IMR-90 (cell line): ENCODE measurements at regions not wholly inside any gene's neighbourhood (a gene's known extent, or its start where the extent isn't known, plus 50 kb on each side); places are given as distances from the start of the nearest gene placed in this dataset.

Source experiments
- ATAC-seq: fragments of 200-7000 bp; cut with Tn5 transposase; 2 replicates; pipeline ENCODE4 v1.9.1; 2020; ENCODE audit warnings: low read depth, mild to moderate bottlenecking, moderate library complexity
- BruUV-seq: library from RNA; stranded (reverse); fragments of 400-500 nt; replicated peaks from 2 replicates; lab custom pipeline; 2021; lab: Mats Ljungman, UMichigan
- CTCF ChIA-PET: fragments of 300-600 bp; formaldehyde crosslinking; extraction: SDS; loops from one replicate; lab custom pipeline; 2021; ENCODE audit warnings: antibody characterized with exemption; lab: Yijun Ruan, JAX
- POLR2A ChIA-PET: fragments of 300-600 bp; sonication (Branson Sonifier 250); formaldehyde crosslinking; loops from one replicate; lab custom pipeline; 2022; ENCODE audit warnings: antibody characterized with exemption; ENCODE audit not compliant: unreplicated experiment; lab: Charles Lee
- DNase-seq: peaks from one replicate; pipeline ENCODE4 v3.0.0; 2013
- H2AFZ ChIP-seq: replicated peaks from 2 replicates; pipeline ENCODE3; 2013; ENCODE audit warnings: low read length, mild to moderate bottlenecking; ENCODE audit not compliant: poor library complexity
- H2AK5ac ChIP-seq: 2 replicates; pipeline ENCODE4 v1.6.1; 2013; ENCODE audit warnings: low read depth, low read length, inconsistent platforms
- H2AK9ac ChIP-seq: replicated peaks from 2 replicates; pipeline ENCODE3; 2013; ENCODE audit warnings: mild to moderate bottlenecking, low read depth, low read length, moderate library complexity; ENCODE audit not compliant: poor library complexity
- H2BK120ac ChIP-seq: 2 replicates; pipeline ENCODE4 v1.6.1; 2013; ENCODE audit warnings: low read depth, low read length, inconsistent platforms
- H2BK15ac ChIP-seq: 3 replicates; pipeline ENCODE4 v1.6.1; 2013; ENCODE audit warnings: low read depth, low read length, inconsistent platforms
- H2BK20ac ChIP-seq: 2 replicates; pipeline ENCODE4 v1.6.1; 2013; ENCODE audit warnings: low read depth, mild to moderate bottlenecking, inconsistent platforms, low read length, moderate library complexity
- H2BK5ac ChIP-seq: 2 replicates; pipeline ENCODE4 v1.6.1; 2013; ENCODE audit warnings: mild to moderate bottlenecking, low read depth, low read length, inconsistent platforms; ENCODE audit not compliant: poor library complexity, severe bottlenecking
- H3K14ac ChIP-seq: replicated peaks from 2 replicates; pipeline ENCODE4 v1.6.1; 2013; ENCODE audit warnings: low read depth, low read length, inconsistent platforms
- H3K18ac ChIP-seq: 2 replicates; pipeline ENCODE4 v1.6.1; 2013; ENCODE audit warnings: low read depth, low read length, control low read depth
- H3K23ac ChIP-seq: 2 replicates; pipeline ENCODE4 v1.6.1; 2013; ENCODE audit warnings: low read depth, low read length, inconsistent platforms
- H3K27ac ChIP-seq: 2 replicates; pipeline ENCODE4 v1.5.1; 2013; ENCODE audit warnings: mild to moderate bottlenecking, control low read depth, low read length; ENCODE audit not compliant: insufficient read depth
- H3K27me3 ChIP-seq: 2 replicates; pipeline ENCODE4 v1.6.1; 2013; ENCODE audit warnings: low read length; ENCODE audit not compliant: control insufficient read depth, insufficient read depth
- H3K36me3 ChIP-seq: 2 replicates; pipeline ENCODE4 v1.6.1; 2013; ENCODE audit warnings: low read length, mixed read lengths; ENCODE audit not compliant: control insufficient read depth, insufficient read depth
- H3K4ac ChIP-seq: 2 replicates; pipeline ENCODE4 v1.6.1; 2013; ENCODE audit warnings: low read depth, low read length, inconsistent platforms
- H3K4me1 ChIP-seq: 2 replicates; pipeline ENCODE4 v1.6.1; 2013; ENCODE audit warnings: low read length, mixed read lengths; ENCODE audit not compliant: control insufficient read depth, insufficient read depth
- H3K4me2 ChIP-seq: 2 replicates; pipeline ENCODE4 v1.6.1; 2013; ENCODE audit warnings: low read depth, mild to moderate bottlenecking, control low read depth, low read length, moderate library complexity
- H3K4me3 ChIP-seq: 2 replicates; pipeline ENCODE4 v1.5.1; 2013; ENCODE audit warnings: low read depth, mild to moderate bottlenecking, control low read depth, low read length, moderate library complexity; ENCODE audit not compliant: insufficient read depth
- H3K56ac ChIP-seq: 2 replicates; pipeline ENCODE4 v1.6.1; 2013; ENCODE audit warnings: low read length, inconsistent platforms; ENCODE audit not compliant: insufficient read depth; ENCODE audit errors: extremely low read depth
- H3K79me1 ChIP-seq, 2 experiments: 2 replicates each; pipeline ENCODE4 v1.6.1; 2013; ENCODE audit warnings: low read length in 2 of 2, inconsistent platforms in 1 of 2, low read depth in 1 of 2
- H3K9ac ChIP-seq: 2 replicates; pipeline ENCODE4 v1.6.1; 2013; ENCODE audit warnings: low read depth, low read length, control low read depth
- H3K9me1 ChIP-seq: 2 replicates; pipeline ENCODE4 v1.6.1; 2013; ENCODE audit warnings: low read length, inconsistent platforms; ENCODE audit not compliant: insufficient read depth
- H3K9me3 ChIP-seq: 2 replicates; pipeline ENCODE4 v1.6.1; 2013; ENCODE audit warnings: low read length; ENCODE audit not compliant: control insufficient read depth, insufficient read depth
- H4K20me1 ChIP-seq: 2 replicates; pipeline ENCODE4 v1.6.1; 2013; ENCODE audit warnings: low read length, inconsistent platforms; ENCODE audit not compliant: insufficient read depth
- H4K5ac ChIP-seq: 2 replicates; pipeline ENCODE4 v1.6.1; 2013; ENCODE audit warnings: mild to moderate bottlenecking, low read depth, low read length, control low read depth
- H4K8ac ChIP-seq, 2 experiments: 2 replicates each; pipeline ENCODE4 v1.6.1; 2013; ENCODE audit warnings: low read depth in 2 of 2, low read length in 2 of 2, control low read depth in 1 of 2, inconsistent platforms in 1 of 2
- H4K91ac ChIP-seq: 2 replicates; pipeline ENCODE4 v1.6.1; 2013; ENCODE audit warnings: low read depth, low read length, inconsistent platforms; ENCODE audit not compliant: insufficient read depth
- CEBPB ChIP-seq: IDR thresholded peaks from 2 replicates; pipeline ENCODE4 v1.6.1; 2012; ENCODE audit warnings: low read depth, low read length, improper control_type of control experiment
- CHD1 ChIP-seq: IDR thresholded peaks from 2 replicates; pipeline ENCODE4 v1.6.1; 2012; ENCODE audit warnings: low read depth, low read length, improper control_type of control experiment
- POLR2A ChIP-seq: IDR thresholded peaks from 2 replicates; pipeline ENCODE4 v1.6.1; 2012; ENCODE audit warnings: mild to moderate bottlenecking, low read depth, low read length
- RCOR1 ChIP-seq: IDR thresholded peaks from 2 replicates; pipeline ENCODE4 v1.6.1; 2012; ENCODE audit warnings: mild to moderate bottlenecking, low read length, improper control_type of control experiment; ENCODE audit not compliant: insufficient replicate concordance
- WGBS, 2 experiments: methylation state at CpG; one replicate each; pipeline versions ENCODE4 v1.1.5 to v1.1.7; 2013; ENCODE audit warnings: missing lambda C conversion rate in 2 of 2; ENCODE audit not compliant: insufficient read length in 1 of 2; ENCODE audit errors: extremely low coverage in 2 of 2; 5-methylcytosine and 5-hydroxymethylcytosine counted together
- dilution Hi-C: fragments of 300-500 bp; cut with HindIII; formaldehyde crosslinking; loops from one replicate; pipeline ENCODE4 v1.14.3; 2018; ENCODE audit warnings: low sequenced_read_pairs; ENCODE audit not compliant: unreplicated experiment
- in situ Hi-C: fragments of 300-500 bp; cut with MboI; formaldehyde crosslinking; loops from 3 replicates; pipeline ENCODE4 v1.14.3; 2019; ENCODE audit warnings: low sequenced_read_pairs, inconsistent platforms, mixed read lengths
- intact Hi-C: fragments of 100-400 bp; cut with micrococcal nuclease; formaldehyde crosslinking; loops from 2 replicates; pipeline ENCODE4 v1.10.0; 2022
- TF ChIP-seq, protein P1 (sequence below): conservative IDR thresholded peaks from 2 replicates; pipeline ENCODE4 v1.5.1; 2012; ENCODE audit warnings: mild to moderate bottlenecking, low read depth, low read length, improper control_type of control experiment
- TF ChIP-seq, protein P2 (sequence below): fragments of 150-350 bp; IDR thresholded peaks from 2 replicates; pipeline ENCODE4 v1.6.1; 2017; ENCODE audit warnings: mild to moderate bottlenecking, antibody characterized with exemption, low read length, low read depth

GRCh38 chr15:62740141-62741004, 302.2 kb upstream of the TPM1 start:
- BruUV-seq: no TSS peak
- H2BK20ac ChIP-seq: peak overlapping the region; percentile 52
- ATAC-seq: peak; percentile 24; the same call in 1 of the 2 replicates
- no peaks in the 10 kb centered on the region for H4K20me1 ChIP-seq
- H3K36me3 ChIP-seq: peaks cover 14% of the 10 kb centered on the region
- no peak overlapping the region for H3K9ac ChIP-seq
- peak overlapping the region; percentile 20; the same call in 1 of the 2 replicates for H2AK5ac ChIP-seq
- peaks cover 15% of the 10 kb centered on the region for H3K4me1 ChIP-seq
- no peak overlapping the region for H3K4me3 ChIP-seq
- TF ChIP-seq, protein P1, sequence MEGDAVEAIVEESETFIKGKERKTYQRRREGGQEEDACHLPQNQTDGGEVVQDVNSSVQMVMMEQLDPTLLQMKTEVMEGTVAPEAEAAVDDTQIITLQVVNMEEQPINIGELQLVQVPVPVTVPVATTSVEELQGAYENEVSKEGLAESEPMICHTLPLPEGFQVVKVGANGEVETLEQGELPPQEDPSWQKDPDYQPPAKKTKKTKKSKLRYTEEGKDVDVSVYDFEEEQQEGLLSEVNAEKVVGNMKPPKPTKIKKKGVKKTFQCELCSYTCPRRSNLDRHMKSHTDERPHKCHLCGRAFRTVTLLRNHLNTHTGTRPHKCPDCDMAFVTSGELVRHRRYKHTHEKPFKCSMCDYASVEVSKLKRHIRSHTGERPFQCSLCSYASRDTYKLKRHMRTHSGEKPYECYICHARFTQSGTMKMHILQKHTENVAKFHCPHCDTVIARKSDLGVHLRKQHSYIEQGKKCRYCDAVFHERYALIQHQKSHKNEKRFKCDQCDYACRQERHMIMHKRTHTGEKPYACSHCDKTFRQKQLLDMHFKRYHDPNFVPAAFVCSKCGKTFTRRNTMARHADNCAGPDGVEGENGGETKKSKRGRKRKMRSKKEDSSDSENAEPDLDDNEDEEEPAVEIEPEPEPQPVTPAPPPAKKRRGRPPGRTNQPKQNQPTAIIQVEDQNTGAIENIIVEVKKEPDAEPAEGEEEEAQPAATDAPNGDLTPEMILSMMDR: no peak
- TF ChIP-seq POLR2A: no peak
- TF ChIP-seq RCOR1: no peak
- TF ChIP-seq, protein P2, sequence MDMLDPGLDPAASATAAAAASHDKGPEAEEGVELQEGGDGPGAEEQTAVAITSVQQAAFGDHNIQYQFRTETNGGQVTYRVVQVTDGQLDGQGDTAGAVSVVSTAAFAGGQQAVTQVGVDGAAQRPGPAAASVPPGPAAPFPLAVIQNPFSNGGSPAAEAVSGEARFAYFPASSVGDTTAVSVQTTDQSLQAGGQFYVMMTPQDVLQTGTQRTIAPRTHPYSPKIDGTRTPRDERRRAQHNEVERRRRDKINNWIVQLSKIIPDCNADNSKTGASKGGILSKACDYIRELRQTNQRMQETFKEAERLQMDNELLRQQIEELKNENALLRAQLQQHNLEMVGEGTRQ: no peak
- peak; percentile 75 for TF ChIP-seq CEBPB
- TF ChIP-seq CHD1: no peak
- intact Hi-C loops: loop anchor here (5.0 kb wide), 1 partner anchor 123 kb away; no protein-coding TSS in a partner anchor
- H3K27me3 ChIP-seq: no peaks in the 10 kb centered on the region
- POLR2A ChIA-PET: interaction anchor here (0.5 kb wide), 1 partner anchor 78 kb away, joined by 5 read pairs; no protein-coding TSS in a partner anchor
- H4K5ac ChIP-seq: no peak overlapping the region
- dilution Hi-C loops: no loop called here
- H3K56ac ChIP-seq: no peak overlapping the region
- H3K9me3 ChIP-seq: no peaks in the 10 kb centered on the region
- H3K4ac ChIP-seq: peak overlapping the region; percentile 57
- in situ Hi-C loops: loop anchor here (10.0 kb wide), 1 partner anchor 346 kb away; the partner anchor contains the start of gene TLN2
- CTCF ChIA-PET: no interaction called here
- peak overlapping the region; percentile 75; the same call in 1 of the 2 replicates for H3K23ac ChIP-seq
- peaks cover 12% of the 10 kb centered on the region for H3K9me1 ChIP-seq
- H2BK5ac ChIP-seq: no peak overlapping the region
- no peak overlapping the region for H2AK9ac ChIP-seq
- peaks cover 0 to 3% of the 10 kb centered on the region in 2 experiments; a peak in 1 of 4 replicates for H3K79me1 ChIP-seq
- DNase-seq: peak; percentile 54
- peak overlapping the region; percentile 44; the same call in 1 of the 2 replicates for H2BK120ac ChIP-seq
- no peak overlapping the region for H3K27ac ChIP-seq
- H3K4me2 ChIP-seq: no peak overlapping the region
- WGBS, 2 experiments: 57% methylated on average over 9 of the region's 15 CpGs; no CpG with 5 or more reads in 1 of the 2 experiments
- H4K8ac ChIP-seq: peak overlapping the region in 1 of 2 experiments; percentile 24; a peak in 2 of 4 replicates
- H3K18ac ChIP-seq: no peak overlapping the region
- H2BK15ac ChIP-seq: peak overlapping the region; percentile 42; the same call in 2 of the 3 replicates
- peak overlapping the region; percentile 24 for H2AFZ ChIP-seq
- H4K91ac ChIP-seq: no peak overlapping the region
- H3K14ac ChIP-seq: peak overlapping the region; percentile 56; the same call in 1 of the 2 replicates
